MCF 10A (cell line): ENCODE measurements at regions not wholly inside any gene's neighbourhood (a gene's known extent, or its start where the extent isn't known, plus 50 kb on each side); places are given as distances from the start of the nearest gene placed in this dataset.
A peak's percentile ranks its signal among the peaks of the same experiment; 100 is the strongest.

Source experiments
- BruUV-seq: library from RNA; stranded (reverse); fragments of 400-500 nt; replicated peaks from 2 replicates; lab custom pipeline; 2021; lab: Mats Ljungman, UMichigan
- CTCF ChIA-PET: fragments of 300-600 bp; sonication (Branson Sonifier 250); formaldehyde crosslinking; extraction: SDS; loops from one replicate; lab custom pipeline; 2021; ENCODE audit warnings: antibody characterized with exemption, inconsistent platforms; lab: Yijun Ruan, JAX
- POLR2A ChIA-PET: fragments of 300-600, 350-650 bp; sonication (Branson Sonifier 250); formaldehyde crosslinking; extraction: SDS; loops from one replicate; lab custom pipeline; 2020; ENCODE audit warnings: antibody characterized with exemption, inconsistent platforms; lab: Yijun Ruan, JAX
- DNase-seq: peaks from one replicate; pipeline ENCODE4 v3.0.0-alpha.2; 2018; ENCODE audit not compliant: unreplicated experiment
- H3K27ac Mint-ChIP-seq: one replicate; pipeline ENCODE4 v1.8.0; 2022; ENCODE audit warnings: mild to moderate bottlenecking, low read depth, mixed read lengths; ENCODE audit not compliant: unreplicated experiment
- H3K27me3 Mint-ChIP-seq: one replicate; pipeline ENCODE4 v1.8.0; 2022; ENCODE audit warnings: mixed read lengths; ENCODE audit not compliant: insufficient read depth, unreplicated experiment
- H3K36me3 Mint-ChIP-seq: one replicate; pipeline ENCODE4 v1.8.0; 2022; ENCODE audit warnings: mild to moderate bottlenecking, moderate library complexity, mixed read lengths; ENCODE audit not compliant: insufficient read depth, unreplicated experiment
- H3K4me1 Mint-ChIP-seq: one replicate; pipeline ENCODE4 v1.8.0; 2022; ENCODE audit warnings: mixed read lengths; ENCODE audit not compliant: insufficient read depth, unreplicated experiment
- H3K4me3 Mint-ChIP-seq: one replicate; pipeline ENCODE4 v1.8.0; 2022; ENCODE audit warnings: mild to moderate bottlenecking, moderate library complexity, mixed read lengths; ENCODE audit not compliant: unreplicated experiment
- H3K9me3 Mint-ChIP-seq: one replicate; pipeline ENCODE4 v1.8.0; 2022; ENCODE audit warnings: mixed read lengths; ENCODE audit not compliant: unreplicated experiment
- CTCF ChIP-seq: fragments of 200-600 bp; IDR thresholded peaks from one replicate; pipeline ENCODE4 v1.8.0; 2022; ENCODE audit warnings: antibody characterized with exemption, mild to moderate bottlenecking; ENCODE audit not compliant: unreplicated experiment
- intact Hi-C: fragments of 100-400 bp; cut with micrococcal nuclease; formaldehyde crosslinking; loops from 2 replicates; pipeline ENCODE4 v1.14.1; 2022

GRCh38 chr5:2806176-2806575 is 54.7 kb upstream of the IRX2 start:
- H3K36me3 Mint-ChIP-seq: no peaks in the 10 kb centered on the region
- no peak for DNase-seq
- H3K4me1 Mint-ChIP-seq: no peaks in the 10 kb centered on the region
- no peaks in the 10 kb centered on the region for H3K9me3 Mint-ChIP-seq
- H3K27me3 Mint-ChIP-seq: no peaks in the 10 kb centered on the region
- intact Hi-C loops: no loop called here
- TF ChIP-seq CTCF: no peak
- no peak overlapping the region for H3K4me3 Mint-ChIP-seq
- ChIA-PET POLR2A (no interaction called here), CTCF (interaction anchor here (0.7 kb wide), 1 partner anchor 15 kb away, joined by 3 read pairs; no protein-coding TSS in a partner anchor)
- H3K27ac Mint-ChIP-seq: no peak overlapping the region
- BruUV-seq: no TSS peak

- intact Hi-C loops: loop anchor here (1.0 kb wide), 1 partner anchor 53 kb away; no protein-coding TSS in a partner anchor
- Mint-ChIP-seq H3K27me3 (no peaks in the 10 kb centered on the region), H3K4me3 (no peak overlapping the region), H3K9me3 (no peaks in the 10 kb centered on the region), H3K4me1 (no peaks in the 10 kb centered on the region), H3K27ac (no peak overlapping the region), H3K36me3 (no peaks in the 10 kb centered on the region)
- BruUV-seq: no TSS peak
- ChIA-PET POLR2A (interaction anchor here (0.9 kb wide), 1 partner anchor 55 kb away, joined by 3 read pairs; no protein-coding TSS in a partner anchor), CTCF (interaction anchor here (0.5 to 1.5 kb wide), 5 partner anchors 9 to 815 kb away, joined by 3 to 4 read pairs (median 3); no protein-coding TSS in a partner anchor)
- DNase-seq: peak; percentile 80
- peak; percentile 35 for TF ChIP-seq CTCF
Observed at GRCh38 chr5:2805080-2805479, 53.6 kb upstream of the IRX2 start.

- DNase-seq: no peak
- H3K4me3 Mint-ChIP-seq: no peak overlapping the region
- no TSS peak for BruUV-seq
- no peaks in the 10 kb centered on the region for H3K9me3 Mint-ChIP-seq
- CTCF ChIA-PET: interaction anchor here (0.7 kb wide), 1 partner anchor 10 kb away, joined by 3 read pairs; no protein-coding TSS in a partner anchor
- POLR2A ChIA-PET: interaction anchor here (0.7 to 1.1 kb wide), 2 partner anchors 50 to 51 kb away, joined by 3 read pairs; no protein-coding TSS in a partner anchor
- no peaks in the 10 kb centered on the region for H3K36me3 Mint-ChIP-seq
- TF ChIP-seq CTCF: no peak
- intact Hi-C loops: no loop called here
- H3K4me1 Mint-ChIP-seq: no peaks in the 10 kb centered on the region
- no peaks in the 10 kb centered on the region for H3K27me3 Mint-ChIP-seq
- no peak overlapping the region for H3K27ac Mint-ChIP-seq
Observed at GRCh38 chr5:2803751-2804150, 52.3 kb upstream of the IRX2 start.

DNA sequence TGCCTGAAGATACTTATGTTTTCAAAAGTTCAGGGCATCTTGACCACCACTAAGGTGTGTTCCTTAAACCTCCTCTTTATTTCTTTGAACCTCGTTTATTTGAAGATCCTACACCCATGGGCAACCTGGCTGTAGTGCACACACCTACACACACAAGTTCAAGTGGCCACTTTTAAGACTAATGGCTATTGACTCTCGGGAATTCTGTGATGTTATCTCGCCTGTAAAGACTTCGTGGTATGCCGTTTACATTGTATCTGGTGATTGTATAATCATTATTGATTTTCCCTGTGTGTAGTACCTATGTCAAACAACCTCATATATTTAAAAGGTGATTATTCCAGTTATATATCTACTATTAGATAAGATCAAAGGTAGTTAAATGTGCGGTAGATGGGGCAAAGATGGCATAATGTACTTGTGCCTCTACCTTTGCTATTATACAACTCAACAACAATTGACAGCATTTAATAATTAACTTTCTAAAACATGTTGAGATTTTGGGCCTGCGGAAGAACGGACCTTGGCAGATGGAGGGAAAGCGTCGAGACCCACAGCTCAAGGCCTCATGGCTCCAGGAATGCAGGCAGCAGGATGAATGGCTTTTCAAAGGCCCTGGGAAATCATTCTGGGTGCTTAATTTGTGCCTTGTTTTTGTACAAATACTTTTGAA is 51.4 kb upstream of the IRX2 start:
- ChIA-PET CTCF (interaction anchor here (0.7 kb wide), 1 partner anchor 11 kb away, joined by 3 read pairs; no protein-coding TSS in a partner anchor), POLR2A (no interaction called here)
- no peak overlapping the region for H3K4me3 Mint-ChIP-seq
- peaks cover 4% of the 10 kb centered on the region for H3K4me1 Mint-ChIP-seq
- no TSS peak for BruUV-seq
- no peaks in the 10 kb centered on the region for H3K9me3 Mint-ChIP-seq
- H3K36me3 Mint-ChIP-seq: no peaks in the 10 kb centered on the region
- intact Hi-C loops: no loop called here
- no peak for TF ChIP-seq CTCF
- H3K27me3 Mint-ChIP-seq: no peaks in the 10 kb centered on the region
- H3K27ac Mint-ChIP-seq: no peak overlapping the region
- no peak for DNase-seq
